ENCODE measurements at regions not wholly inside any gene's neighbourhood (a gene's known extent, or its start where the extent isn't known, plus 50 kb on each side); places are given as distances from the start of the nearest gene placed in this dataset.

DNA sequence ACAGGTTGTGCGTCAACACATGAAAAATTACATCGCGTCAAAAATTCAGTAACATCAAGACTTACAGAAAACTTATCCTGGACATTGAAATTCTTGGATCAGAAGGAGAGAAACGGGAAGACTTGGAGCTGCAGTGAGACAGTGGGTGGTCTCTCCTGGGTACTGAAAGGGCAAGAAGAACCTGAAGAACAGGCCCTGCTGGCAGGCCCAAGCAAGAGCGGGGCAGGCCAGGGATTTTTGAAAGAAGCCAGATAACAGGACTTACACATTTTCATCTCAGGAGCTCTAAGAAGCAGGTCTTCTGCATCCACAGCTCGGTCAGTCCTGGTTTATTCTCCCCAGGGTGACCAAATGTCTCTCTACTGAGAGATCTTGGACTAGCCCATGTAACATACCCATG is 466.5 kb upstream of the SOX5 start:
- no peak for DNase-seq (ENCODE audit: low spot score in 2 of 2)
- Histone ChIP-seq H3K4me1 (peaks cover 0 to 15% of the 10 kb centered on the region in 2 donors), H3K9me3 (no peaks in the 10 kb centered on the region), H3K4me3 (no peak overlapping the region), H3K27me3 (no peaks in the 10 kb centered on the region), H3K36me3 (no peaks in the 10 kb centered on the region), H3K27ac (no peak overlapping the region)
- intact Hi-C loops (cut with DNase I): no loop called here
- TF ChIP-seq, protein P1, sequence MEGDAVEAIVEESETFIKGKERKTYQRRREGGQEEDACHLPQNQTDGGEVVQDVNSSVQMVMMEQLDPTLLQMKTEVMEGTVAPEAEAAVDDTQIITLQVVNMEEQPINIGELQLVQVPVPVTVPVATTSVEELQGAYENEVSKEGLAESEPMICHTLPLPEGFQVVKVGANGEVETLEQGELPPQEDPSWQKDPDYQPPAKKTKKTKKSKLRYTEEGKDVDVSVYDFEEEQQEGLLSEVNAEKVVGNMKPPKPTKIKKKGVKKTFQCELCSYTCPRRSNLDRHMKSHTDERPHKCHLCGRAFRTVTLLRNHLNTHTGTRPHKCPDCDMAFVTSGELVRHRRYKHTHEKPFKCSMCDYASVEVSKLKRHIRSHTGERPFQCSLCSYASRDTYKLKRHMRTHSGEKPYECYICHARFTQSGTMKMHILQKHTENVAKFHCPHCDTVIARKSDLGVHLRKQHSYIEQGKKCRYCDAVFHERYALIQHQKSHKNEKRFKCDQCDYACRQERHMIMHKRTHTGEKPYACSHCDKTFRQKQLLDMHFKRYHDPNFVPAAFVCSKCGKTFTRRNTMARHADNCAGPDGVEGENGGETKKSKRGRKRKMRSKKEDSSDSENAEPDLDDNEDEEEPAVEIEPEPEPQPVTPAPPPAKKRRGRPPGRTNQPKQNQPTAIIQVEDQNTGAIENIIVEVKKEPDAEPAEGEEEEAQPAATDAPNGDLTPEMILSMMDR (IDR thresholded peaks at IDR 0.05): no peak

DNA sequence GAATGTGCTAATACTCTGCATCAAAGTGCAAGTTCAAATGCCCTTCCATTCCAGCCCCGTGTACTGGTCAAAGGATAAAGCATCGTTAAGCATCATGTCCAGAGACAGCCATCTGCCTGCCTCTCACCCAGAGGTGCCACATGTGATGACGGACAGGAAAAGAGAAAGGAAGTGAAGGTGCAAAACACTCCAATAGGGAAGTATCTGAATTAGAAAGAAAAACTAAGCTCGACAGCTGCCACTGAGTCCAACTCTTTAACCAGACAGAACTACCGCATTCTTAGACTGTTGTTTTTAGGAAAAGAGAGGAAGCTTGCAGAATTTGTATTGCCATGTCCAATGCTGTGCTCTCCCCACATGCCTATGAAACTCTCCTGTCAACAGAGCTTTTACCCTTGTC is 465.0 kb upstream of the SOX5 start:
- H3K9me3 ChIP-seq: no peaks in the 10 kb centered on the region
- intact Hi-C loops (cut with DNase I): no loop called here

DNA sequence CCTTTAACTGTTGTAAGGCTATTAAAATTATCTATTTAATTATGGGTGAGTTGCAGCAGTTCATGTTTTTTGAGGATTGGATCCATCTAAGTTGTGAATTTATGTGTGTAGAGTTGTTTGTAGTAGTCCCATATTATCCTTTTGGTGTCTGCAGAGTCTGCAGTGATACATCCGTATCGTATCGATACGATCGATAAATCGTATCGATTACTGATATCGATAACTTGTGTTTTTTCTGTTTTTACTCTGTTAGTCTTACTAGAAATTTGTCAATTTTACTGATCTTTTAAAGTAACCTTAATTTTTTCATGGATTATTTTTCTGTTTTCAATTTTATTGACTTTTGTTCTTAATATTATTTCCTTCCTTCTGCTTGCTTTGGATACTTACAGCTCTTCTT is 462.5 kb upstream of the SOX5 start:
- no peak for DNase-seq (ENCODE audit: low spot score in 2 of 2)
- H3K27me3 ChIP-seq: no peaks in the 10 kb centered on the region
- intact Hi-C loops (cut with DNase I): no loop called here
- peaks cover 0 to 9% of the 10 kb centered on the region in 2 donors for H3K4me1 ChIP-seq
- peaks cover 0 to 1% of the 10 kb centered on the region in 2 donors for H3K36me3 ChIP-seq
- TF ChIP-seq, protein P1 (IDR thresholded peaks at IDR 0.05): no peak
- H3K27ac ChIP-seq: no peak overlapping the region
- H3K9me3 ChIP-seq: no peaks in the 10 kb centered on the region
- no peak overlapping the region for H3K4me3 ChIP-seq

More for the DNA sequence above, 465.0 kb upstream of the SOX5 start:
- TF ChIP-seq, protein P1 (IDR thresholded peaks at IDR 0.05): no peak
- no peak for DNase-seq (ENCODE audit: low spot score in 2 of 2)
- no peaks in the 10 kb centered on the region for H3K27me3 ChIP-seq
- peaks cover 0 to 15% of the 10 kb centered on the region in 2 donors for H3K4me1 ChIP-seq
- no peaks in the 10 kb centered on the region for H3K36me3 ChIP-seq
- H3K27ac ChIP-seq: no peak overlapping the region
- H3K4me3 ChIP-seq: no peak overlapping the region

DNA sequence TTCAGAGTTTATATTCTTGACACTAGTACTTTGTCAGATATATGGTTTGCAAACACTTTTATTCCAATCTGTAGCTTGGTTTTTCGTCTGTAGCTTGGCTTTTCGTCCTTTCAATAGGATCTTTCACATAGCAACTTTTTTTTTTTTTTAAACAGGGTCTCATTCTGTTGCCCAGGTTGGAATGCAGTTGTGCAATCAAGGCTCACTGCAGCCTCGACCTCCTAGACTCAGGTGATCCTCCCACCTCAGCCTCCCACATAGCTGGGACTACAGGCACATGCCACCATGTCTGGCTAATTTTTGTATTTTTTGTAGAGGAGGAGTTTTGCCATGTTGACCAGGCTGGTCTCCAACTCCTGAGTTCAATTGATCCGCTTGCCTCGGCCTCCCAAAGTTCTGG is 460.4 kb upstream of the SOX5 start:
- intact Hi-C loops (cut with DNase I): no loop called here
- H3K4me3 ChIP-seq: no peak overlapping the region
- DNase-seq (ENCODE audit: low spot score in 2 of 2): no peak
- no peak overlapping the region for H3K27ac ChIP-seq
- no peaks in the 10 kb centered on the region for H3K9me3 ChIP-seq
- H3K36me3 ChIP-seq: peaks cover 2 to 5% of the 10 kb centered on the region in 2 donors
- TF ChIP-seq, protein P1 (IDR thresholded peaks at IDR 0.05): no peak
- peaks cover 0 to 8% of the 10 kb centered on the region in 2 donors for H3K4me1 ChIP-seq
- H3K27me3 ChIP-seq: no peaks in the 10 kb centered on the region

DNA sequence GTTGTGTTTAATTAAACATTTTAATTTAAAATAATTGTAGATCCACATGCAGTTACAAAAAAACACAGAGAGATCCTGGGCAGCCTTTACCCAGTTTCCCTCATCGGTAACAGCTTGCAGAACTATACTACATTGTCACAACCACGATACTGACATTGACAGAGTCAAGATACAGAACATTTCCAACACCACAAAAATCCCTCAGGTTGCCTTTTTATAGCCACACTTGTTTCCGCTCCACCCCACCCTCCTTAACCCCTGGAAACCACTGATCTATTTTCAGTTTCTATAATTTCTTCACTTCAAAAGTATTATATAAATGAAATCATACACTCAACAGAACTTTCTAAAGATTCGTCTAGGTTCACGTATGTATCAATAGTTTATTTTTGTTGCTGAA is 458.8 kb upstream of the SOX5 start:
- H3K9me3 ChIP-seq: no peaks in the 10 kb centered on the region
- H3K27me3 ChIP-seq: no peaks in the 10 kb centered on the region
- H3K36me3 ChIP-seq: peaks cover 2 to 5% of the 10 kb centered on the region in 2 donors
- DNase-seq (ENCODE audit: low spot score in 2 of 2): no peak
- H3K4me1 ChIP-seq: no peaks in the 10 kb centered on the region
- no peak overlapping the region for H3K27ac ChIP-seq
- intact Hi-C loops (cut with DNase I): no loop called here
- no peak overlapping the region for H3K4me3 ChIP-seq
- TF ChIP-seq, protein P1 (IDR thresholded peaks at IDR 0.05): no peak

DNA sequence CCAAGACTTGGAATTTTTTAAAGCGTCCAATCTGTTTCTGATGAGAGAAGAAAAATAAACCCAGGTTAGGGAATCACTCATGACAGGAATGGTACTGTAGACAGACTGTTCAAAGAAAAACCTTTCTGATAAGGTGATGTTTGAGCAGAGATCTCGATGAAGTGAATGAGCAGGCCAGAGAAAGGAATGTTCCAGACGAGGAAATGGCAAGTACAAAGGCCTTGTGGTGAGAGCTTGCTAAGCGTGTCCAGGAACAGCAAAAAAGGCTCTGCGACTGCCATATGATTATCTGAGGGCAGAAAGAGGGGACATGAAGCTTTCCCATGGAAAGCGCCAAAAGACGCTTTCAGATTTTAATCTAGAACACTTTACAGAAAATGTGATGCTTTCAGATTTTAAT is 458.4 kb upstream of the SOX5 start:
- Histone ChIP-seq H3K9me3 (no peaks in the 10 kb centered on the region), H3K4me1 (no peaks in the 10 kb centered on the region), H3K4me3 (no peak overlapping the region), H3K36me3 (peaks cover 2 to 5% of the 10 kb centered on the region in 2 donors), H3K27me3 (no peaks in the 10 kb centered on the region), H3K27ac (no peak overlapping the region)
- TF ChIP-seq, protein P1 (IDR thresholded peaks at IDR 0.05): no peak
- intact Hi-C loops (cut with DNase I): no loop called here
- DNase-seq (ENCODE audit: low spot score in 2 of 2): no peak

All from ascending aorta (tissue), 2 donors.